ENCODE measurements at regions not wholly inside any gene's neighbourhood (a gene's known extent, or its start where the extent isn't known, plus 50 kb on each side); places are given as distances from the start of the nearest gene placed in this dataset.

GRCh38 chr22:47600791-47601625 lies 838.6 kb downstream of the TBC1D22A start:
- Histone ChIP-seq H3K9me3 (ENCODE audit: insufficient read depth, low read depth, low read length) (no peaks in the 10 kb centered on the region), H3K27me3 (ENCODE audit: insufficient read depth, low read length) (no peaks in the 10 kb centered on the region), H3K4me1 (ENCODE audit: insufficient read depth, low read length) (no peaks in the 10 kb centered on the region), H3K9ac (ENCODE audit: low read depth, low read length) (no peak overlapping the region), H3K36me3 (ENCODE audit: insufficient read depth, low read depth, low read length) (no peaks in the 10 kb centered on the region), H3K27ac (ENCODE audit: low read length) (no peak overlapping the region), H3K4me3 (ENCODE audit: low read length) (no peak overlapping the region)

- Histone ChIP-seq H3K27me3 (ENCODE audit: insufficient read depth, low read length) (no peaks in the 10 kb centered on the region), H3K36me3 (ENCODE audit: insufficient read depth, low read depth, low read length) (no peaks in the 10 kb centered on the region), H3K9me3 (ENCODE audit: insufficient read depth, low read depth, low read length) (no peaks in the 10 kb centered on the region), H3K4me3 (ENCODE audit: low read length) (no peak overlapping the region), H3K27ac (ENCODE audit: low read length) (no peak overlapping the region), H3K4me1 (ENCODE audit: insufficient read depth, low read length) (no peaks in the 10 kb centered on the region), H3K9ac (ENCODE audit: low read depth, low read length) (no peak overlapping the region)
Measured at GRCh38 chr22:47600281-47600680, 837.8 kb downstream of the TBC1D22A start.

DNA sequence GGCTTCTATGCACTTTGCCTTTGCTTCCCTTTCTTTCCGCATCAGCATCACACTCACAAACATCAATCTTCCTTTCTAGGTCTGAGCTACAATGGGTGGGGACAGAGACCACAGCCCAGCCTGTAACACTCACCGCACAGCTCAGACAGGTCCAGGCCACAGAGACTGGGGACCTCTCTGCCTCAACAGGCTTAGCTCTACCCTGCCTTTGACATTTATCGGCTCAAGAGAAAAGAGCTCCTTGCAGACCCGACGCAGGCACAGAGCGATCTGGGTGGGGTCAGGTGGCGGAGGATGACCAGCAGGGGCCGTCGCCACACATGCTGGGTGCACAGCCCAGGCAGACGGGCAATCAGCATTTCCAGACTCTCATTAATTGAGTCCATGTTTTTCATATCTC lies 837.3 kb downstream of the TBC1D22A start:
- Histone ChIP-seq H3K27ac (ENCODE audit: low read length) (no peak overlapping the region), H3K4me3 (ENCODE audit: low read length) (no peak overlapping the region), H3K27me3 (ENCODE audit: insufficient read depth, low read length) (no peaks in the 10 kb centered on the region), H3K9me3 (ENCODE audit: insufficient read depth, low read depth, low read length) (no peaks in the 10 kb centered on the region), H3K36me3 (ENCODE audit: insufficient read depth, low read depth, low read length) (no peaks in the 10 kb centered on the region), H3K4me1 (ENCODE audit: insufficient read depth, low read length) (no peaks in the 10 kb centered on the region), H3K9ac (ENCODE audit: low read depth, low read length) (no peak overlapping the region)

DNA sequence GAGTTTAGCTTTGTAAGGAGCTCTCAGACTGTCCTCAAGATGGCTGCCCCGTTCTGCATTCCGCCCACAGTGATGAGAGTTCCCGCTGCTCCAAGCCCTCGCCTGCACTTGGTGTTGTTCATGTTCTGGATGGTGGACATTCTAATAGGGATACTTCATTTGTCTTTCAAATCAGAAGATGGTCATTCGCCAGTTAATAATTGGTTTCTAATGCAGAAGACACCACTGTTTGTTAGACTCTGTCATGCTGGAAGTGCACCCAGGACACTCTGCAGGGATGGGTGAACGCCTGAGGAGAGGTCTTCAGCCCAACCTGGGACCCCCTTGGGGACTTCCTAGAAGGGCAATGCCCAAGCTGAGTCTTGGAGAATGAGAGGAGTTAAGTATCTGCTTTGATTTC lies 836.4 kb downstream of the TBC1D22A start:
- Histone ChIP-seq H3K4me3 (ENCODE audit: low read length) (no peak overlapping the region), H3K9ac (ENCODE audit: low read depth, low read length) (no peak overlapping the region), H3K9me3 (ENCODE audit: insufficient read depth, low read depth, low read length) (no peaks in the 10 kb centered on the region), H3K27ac (ENCODE audit: low read length) (no peak overlapping the region), H3K36me3 (ENCODE audit: insufficient read depth, low read depth, low read length) (no peaks in the 10 kb centered on the region), H3K27me3 (ENCODE audit: insufficient read depth, low read length) (no peaks in the 10 kb centered on the region), H3K4me1 (ENCODE audit: insufficient read depth, low read length) (no peaks in the 10 kb centered on the region)

- no peak overlapping the region for H3K9ac ChIP-seq (ENCODE audit: low read depth, low read length)
- H3K9me3 ChIP-seq (ENCODE audit: insufficient read depth, low read depth, low read length), result no peaks in the 10 kb centered on the region
- no peak overlapping the region for H3K27ac ChIP-seq (ENCODE audit: low read length)
- no peaks in the 10 kb centered on the region for H3K4me1 ChIP-seq (ENCODE audit: insufficient read depth, low read length)
- no peaks in the 10 kb centered on the region for H3K27me3 ChIP-seq (ENCODE audit: insufficient read depth, low read length)
- H3K4me3 ChIP-seq (ENCODE audit: low read length), result no peak overlapping the region
- no peaks in the 10 kb centered on the region for H3K36me3 ChIP-seq (ENCODE audit: insufficient read depth, low read depth, low read length)
Measured at GRCh38 chr22:47597041-47597440, 834.6 kb downstream of the TBC1D22A start.

DNA sequence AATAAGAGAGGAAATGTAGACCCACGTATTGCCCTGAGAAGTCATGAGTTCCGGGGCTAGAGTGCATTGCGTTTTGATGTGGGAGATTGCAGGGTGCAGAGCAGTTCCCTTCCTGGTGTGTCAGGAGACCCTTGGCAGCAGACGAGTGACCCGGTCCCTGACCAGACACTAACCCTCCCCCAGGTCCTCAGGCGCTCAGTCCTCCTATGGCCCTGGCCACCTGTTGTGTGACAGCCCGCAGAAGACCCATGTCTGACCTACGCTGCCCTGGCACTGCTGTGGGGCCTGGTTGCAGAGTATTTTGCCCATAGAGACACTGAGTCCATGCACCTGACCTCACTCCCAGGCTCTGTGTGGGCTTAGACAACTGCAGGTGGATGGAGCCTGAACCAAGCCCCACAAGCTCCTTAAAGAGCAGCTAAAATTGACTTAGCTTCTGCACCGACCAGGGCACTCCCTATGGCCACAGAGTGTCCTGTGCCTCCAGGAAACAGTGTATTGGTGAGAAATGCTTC lies 833.8 kb downstream of the TBC1D22A start:
- Histone ChIP-seq H3K36me3 (ENCODE audit: insufficient read depth, low read depth, low read length) (no peaks in the 10 kb centered on the region), H3K9me3 (ENCODE audit: insufficient read depth, low read depth, low read length) (no peaks in the 10 kb centered on the region), H3K27me3 (ENCODE audit: insufficient read depth, low read length) (no peaks in the 10 kb centered on the region)

GRCh38 chr22:47594836-47595521 lies 832.5 kb downstream of the TBC1D22A start:
- Histone ChIP-seq H3K9me3 (ENCODE audit: insufficient read depth, low read depth, low read length) (no peaks in the 10 kb centered on the region), H3K27me3 (ENCODE audit: insufficient read depth, low read length) (no peaks in the 10 kb centered on the region)

More for the DNA sequence above, 833.8 kb downstream of the TBC1D22A start:
- Histone ChIP-seq H3K27ac (ENCODE audit: low read length) (no peak overlapping the region), H3K4me3 (ENCODE audit: low read length) (no peak overlapping the region), H3K9ac (ENCODE audit: low read depth, low read length) (no peak overlapping the region), H3K4me1 (ENCODE audit: insufficient read depth, low read length) (no peaks in the 10 kb centered on the region)

GRCh38 chr22:47593911-47594311 lies 831.5 kb downstream of the TBC1D22A start:
- Histone ChIP-seq H3K9me3 (ENCODE audit: insufficient read depth, low read depth, low read length) (no peaks in the 10 kb centered on the region), H3K9ac (ENCODE audit: low read depth, low read length) (no peak overlapping the region), H3K36me3 (ENCODE audit: insufficient read depth, low read depth, low read length) (no peaks in the 10 kb centered on the region), H3K27me3 (ENCODE audit: insufficient read depth, low read length) (no peaks in the 10 kb centered on the region), H3K4me3 (ENCODE audit: low read length) (no peak overlapping the region), H3K4me1 (ENCODE audit: insufficient read depth, low read length) (no peaks in the 10 kb centered on the region), H3K27ac (ENCODE audit: low read length) (no peak overlapping the region)

More at GRCh38 chr22:47594836-47595521, 832.5 kb downstream of the TBC1D22A start:
- Histone ChIP-seq H3K27ac (ENCODE audit: low read length) (no peak overlapping the region), H3K9ac (ENCODE audit: low read depth, low read length) (no peak overlapping the region), H3K4me3 (ENCODE audit: low read length) (no peak overlapping the region), H3K4me1 (ENCODE audit: insufficient read depth, low read length) (no peaks in the 10 kb centered on the region), H3K36me3 (ENCODE audit: insufficient read depth, low read depth, low read length) (no peaks in the 10 kb centered on the region)

DNA sequence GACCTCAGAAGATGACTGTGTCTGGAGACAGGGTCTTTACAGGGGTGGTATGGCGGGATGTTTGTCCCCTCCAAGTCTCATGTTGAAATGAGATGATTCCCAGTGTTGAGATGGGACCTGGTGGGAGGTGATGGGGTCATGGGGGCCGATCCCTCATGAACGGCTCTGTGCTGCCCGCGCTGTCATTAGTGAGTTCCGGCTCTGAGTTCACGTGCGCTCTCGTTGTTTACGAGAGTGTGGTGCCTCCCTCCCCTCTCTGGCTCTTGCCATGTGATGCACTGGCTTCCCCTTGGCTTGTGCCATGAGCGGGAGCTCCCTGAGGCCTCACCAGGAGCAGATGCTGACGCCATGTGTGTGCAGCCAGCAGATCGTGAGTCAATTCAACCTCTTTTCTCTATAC lies 830.8 kb downstream of the TBC1D22A start:
- Histone ChIP-seq H3K9me3 (ENCODE audit: insufficient read depth, low read depth, low read length) (no peaks in the 10 kb centered on the region), H3K27me3 (ENCODE audit: insufficient read depth, low read length) (no peaks in the 10 kb centered on the region), H3K9ac (ENCODE audit: low read depth, low read length) (no peak overlapping the region), H3K4me1 (ENCODE audit: insufficient read depth, low read length) (no peaks in the 10 kb centered on the region), H3K27ac (ENCODE audit: low read length) (no peak overlapping the region), H3K36me3 (ENCODE audit: insufficient read depth, low read depth, low read length) (no peaks in the 10 kb centered on the region), H3K4me3 (ENCODE audit: low read length) (no peak overlapping the region)

DNA sequence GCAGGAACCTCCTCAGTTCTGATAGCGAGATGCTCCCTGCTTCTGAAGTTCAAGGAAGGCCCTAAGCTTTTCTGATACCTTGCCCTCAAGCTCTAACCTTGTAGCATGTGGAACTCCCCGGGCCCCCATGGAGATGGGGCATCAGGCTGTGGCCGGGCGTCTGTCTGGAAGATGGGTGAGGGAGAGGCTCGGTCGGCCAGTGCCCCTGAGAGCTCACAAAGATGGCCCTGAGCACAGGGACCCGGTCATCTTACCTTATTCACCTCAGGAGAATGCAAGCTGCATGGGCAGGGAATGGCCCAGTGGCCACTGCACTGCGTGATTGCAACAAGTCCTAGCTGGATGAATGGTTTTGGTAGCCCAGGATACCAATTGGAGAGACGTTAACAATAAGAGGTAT lies 830.3 kb downstream of the TBC1D22A start:
- no peak overlapping the region for H3K27ac ChIP-seq (ENCODE audit: low read length)
- H3K27me3 ChIP-seq (ENCODE audit: insufficient read depth, low read length), result no peaks in the 10 kb centered on the region
- no peaks in the 10 kb centered on the region; the same call in 1 of the 2 replicates for H3K9me3 ChIP-seq (ENCODE audit: insufficient read depth, low read depth, low read length)
- no peaks in the 10 kb centered on the region for H3K36me3 ChIP-seq (ENCODE audit: insufficient read depth, low read depth, low read length)
- H3K4me1 ChIP-seq (ENCODE audit: insufficient read depth, low read length), result no peaks in the 10 kb centered on the region
- H3K9ac ChIP-seq (ENCODE audit: low read depth, low read length), result no peak overlapping the region
- H3K4me3 ChIP-seq (ENCODE audit: low read length), result no peak overlapping the region

DNA sequence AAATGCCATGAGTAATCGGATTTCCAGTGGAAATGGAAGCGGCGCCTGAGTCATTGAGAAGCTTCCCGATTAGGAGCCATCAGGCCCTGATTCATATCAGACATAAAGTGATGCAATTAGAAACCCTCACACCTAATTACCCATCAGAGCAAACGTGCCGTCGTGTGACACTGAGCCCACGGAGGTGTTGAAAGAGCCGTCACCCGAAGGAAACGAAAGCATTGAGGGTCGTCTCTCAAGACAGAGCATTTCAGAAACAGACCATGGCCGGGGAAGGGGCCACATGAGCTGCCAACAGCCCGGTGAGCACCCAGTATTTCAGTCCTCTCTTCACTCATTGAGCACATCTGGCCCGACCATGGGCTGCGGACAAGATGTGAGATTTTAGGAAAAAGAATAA lies 829.3 kb downstream of the TBC1D22A start:
- H3K27ac ChIP-seq (ENCODE audit: low read length), result no peak overlapping the region
- H3K9ac ChIP-seq (ENCODE audit: low read depth, low read length), result no peak overlapping the region
- peaks cover 10% of the 10 kb centered on the region; the same call in 1 of the 2 replicates for H3K9me3 ChIP-seq (ENCODE audit: insufficient read depth, low read depth, low read length)
- no peak overlapping the region for H3K4me3 ChIP-seq (ENCODE audit: low read length)
- no peaks in the 10 kb centered on the region for H3K36me3 ChIP-seq (ENCODE audit: insufficient read depth, low read depth, low read length)
- H3K4me1 ChIP-seq (ENCODE audit: insufficient read depth, low read length), result no peaks in the 10 kb centered on the region
- no peaks in the 10 kb centered on the region for H3K27me3 ChIP-seq (ENCODE audit: insufficient read depth, low read length)

- no peaks in the 10 kb centered on the region for H3K27me3 ChIP-seq (ENCODE audit: insufficient read depth, low read length)
- H3K4me1 ChIP-seq (ENCODE audit: insufficient read depth, low read length), result no peaks in the 10 kb centered on the region
- no peak overlapping the region for H3K9ac ChIP-seq (ENCODE audit: low read depth, low read length)
- H3K36me3 ChIP-seq (ENCODE audit: insufficient read depth, low read depth, low read length), result no peaks in the 10 kb centered on the region
- peaks cover 16% of the 10 kb centered on the region; the same call in 1 of the 2 replicates for H3K9me3 ChIP-seq (ENCODE audit: insufficient read depth, low read depth, low read length)
- H3K4me3 ChIP-seq (ENCODE audit: low read length), result no peak overlapping the region
- H3K27ac ChIP-seq (ENCODE audit: low read length), result no peak overlapping the region
Measured at GRCh38 chr22:47591016-47591415, 828.6 kb downstream of the TBC1D22A start.

All from iPS-20b (cell line).